NB4 (cell line): ENCODE measurements at regions not wholly inside any gene's neighbourhood (a gene's known extent, or its start where the extent isn't known, plus 50 kb on each side); places are given as distances from the start of the nearest gene placed in this dataset.

Source experiments
- CTCF ChIP-seq: IDR thresholded peaks from one replicate; pipeline ENCODE4 v1.5.1; 2012; ENCODE audit warnings: low read depth, low read length
- MAX ChIP-seq: IDR thresholded peaks from 2 replicates; pipeline ENCODE4 v1.6.1; 2011; ENCODE audit warnings: low read depth, low read length
- POLR2A ChIP-seq: IDR thresholded peaks from 2 replicates; pipeline ENCODE4 v1.6.1; 2011; ENCODE audit warnings: mild to moderate bottlenecking; ENCODE audit not compliant: insufficient read length; ENCODE audit errors: extremely low read depth

- TF ChIP-seq CTCF, result no peak
- TF ChIP-seq POLR2A, result no peak
- no peak for TF ChIP-seq MAX
Measured at GRCh38 chrX:39875834-39876628, 221.7 kb downstream of the BCOR start.
